Liver (tissue), 8 donors: ENCODE measurements at regions not wholly inside any gene's neighbourhood (a gene's known extent, or its start where the extent isn't known, plus 50 kb on each side); places are given as distances from the start of the nearest gene placed in this dataset.

Experiments
- DNase-seq: peaks from one replicate; pipeline ENCODE4 v3.0.0-alpha.2; 2017; ENCODE audit warnings: low spot score
- H3K27ac ChIP-seq, 2 donors: one replicate each; pipeline ENCODE4 v1.7.0; 2013; ENCODE audit warnings: inconsistent platforms in 2 of 2, low read length in 2 of 2, control low read depth in 1 of 2, low read depth in 1 of 2, mild to moderate bottlenecking in 1 of 2
- H3K27me3 ChIP-seq, 4 donors: one replicate each; pipeline versions ENCODE4 v1.6.1 to v1.7.0; 2013; ENCODE audit warnings: low read length in 3 of 4, inconsistent platforms in 1 of 4, mild to moderate bottlenecking in 1 of 4, moderate library complexity in 1 of 4; ENCODE audit not compliant: control insufficient read depth in 4 of 4, insufficient read depth in 4 of 4
- H3K36me3 ChIP-seq, 4 donors: one replicate each; pipeline versions ENCODE4 v1.6.1 to v1.7.0; 2013; ENCODE audit warnings: low read length in 3 of 4, mild to moderate bottlenecking in 3 of 4, low read depth in 1 of 4, moderate library complexity in 1 of 4; ENCODE audit not compliant: control insufficient read depth in 4 of 4, insufficient read depth in 3 of 4
- H3K4me1 ChIP-seq, 4 donors: one replicate each; pipeline versions ENCODE4 v1.6.1 to v1.7.0; 2013; ENCODE audit warnings: low read length in 3 of 4, mild to moderate bottlenecking in 3 of 4, moderate library complexity in 1 of 4; ENCODE audit not compliant: control insufficient read depth in 4 of 4, insufficient read depth in 4 of 4
- H3K4me3 ChIP-seq, 3 donors: one replicate each; pipeline versions ENCODE4 v1.6.1 to v1.7.0; 2013; ENCODE audit warnings: low read length in 3 of 3, control low read depth in 1 of 3, low read depth in 1 of 3, mild to moderate bottlenecking in 1 of 3
- H3K9ac ChIP-seq, 2 donors: one replicate each; pipeline ENCODE4 v1.7.0; 2013; ENCODE audit warnings: low read length in 2 of 2, mild to moderate bottlenecking in 2 of 2, moderate library complexity in 2 of 2, control low read depth in 1 of 2, low read depth in 1 of 2
- H3K9me3 ChIP-seq, 4 donors: one replicate each; pipeline versions ENCODE4 v1.6.1 to v1.7.0; 2013; ENCODE audit warnings: low read length in 3 of 4; ENCODE audit not compliant: control insufficient read depth in 4 of 4
- FOXA1 ChIP-seq: IDR thresholded peaks from 2 replicates; pipeline ENCODE4 v1.6.1; 2016; ENCODE audit warnings: antibody characterized with exemption
- FOXA2 ChIP-seq: IDR thresholded peaks from 2 replicates; pipeline ENCODE4 v1.6.1; 2016; ENCODE audit warnings: antibody characterized with exemption
- GABPA ChIP-seq, 2 donors: IDR thresholded peaks in 1 of 2; conservative IDR thresholded peaks in 1 of 2; 2 replicates each; pipeline ENCODE4 v1.6.1; 2016; ENCODE audit warnings: antibody characterized with exemption in 2 of 2, mild to moderate bottlenecking in 1 of 2, moderate library complexity in 1 of 2
- HNF4A ChIP-seq, 2 donors: conservative IDR thresholded peaks; 2 replicates each; pipeline ENCODE4 v1.6.1; 2016; ENCODE audit warnings: antibody characterized with exemption in 2 of 2, mild to moderate bottlenecking in 2 of 2
- HNF4G ChIP-seq: IDR thresholded peaks from 2 replicates; pipeline ENCODE4 v1.6.1; 2016; ENCODE audit warnings: antibody characterized with exemption
- JUND ChIP-seq, 2 donors: IDR thresholded peaks; 2 replicates each; pipeline ENCODE4 v1.6.1; 2016; ENCODE audit warnings: antibody characterized with exemption in 2 of 2
- NR2F2 ChIP-seq: IDR thresholded peaks from 2 replicates; pipeline ENCODE4 v1.6.1; 2016; ENCODE audit warnings: antibody characterized with exemption
- RAD21 ChIP-seq, 2 donors: IDR thresholded peaks; 2 replicates each; pipeline ENCODE4 v1.6.1; 2016; ENCODE audit warnings: antibody characterized with exemption in 2 of 2, mild to moderate bottlenecking in 2 of 2
- RXRA ChIP-seq, 2 donors: IDR thresholded peaks; 2 replicates each; pipeline ENCODE4 v1.6.1; 2017 to 2018; ENCODE audit warnings: antibody characterized with exemption in 2 of 2, mild to moderate bottlenecking in 1 of 2
- SP1 ChIP-seq: IDR thresholded peaks from 2 replicates; pipeline ENCODE4 v1.6.1; 2018; ENCODE audit warnings: antibody characterized with exemption, mild to moderate bottlenecking
- YY1 ChIP-seq: IDR thresholded peaks from 2 replicates; pipeline ENCODE4 v1.6.1; 2016; ENCODE audit warnings: antibody characterized with exemption, mild to moderate bottlenecking
- WGBS: extraction: QIAGEN DNeasy Blood & Tissue Kit; methylation state at CpG from one replicate; pipeline ENCODE4 v1.1.7; 2013; 5-methylcytosine and 5-hydroxymethylcytosine counted together
- TF ChIP-seq, protein P1 (sequence below): IDR thresholded peaks from 2 replicates; pipeline ENCODE4 v1.6.1; 2016; ENCODE audit warnings: antibody characterized with exemption
- TF ChIP-seq, protein P2 (sequence below): IDR thresholded peaks from 2 replicates; pipeline ENCODE4 v1.6.1; 2016; ENCODE audit warnings: antibody characterized with exemption
- TF ChIP-seq, protein P3 (sequence below): fragments of 150-350 bp; IDR thresholded peaks from 2 replicates; pipeline ENCODE4 v1.5.1; 2017; ENCODE audit warnings: improper control_type of control experiment, low read depth, low read length; ENCODE audit not compliant: missing input control
- TF ChIP-seq, protein P4 (sequence below): IDR thresholded peaks from 2 replicates; pipeline ENCODE4 v1.6.1; 2016; ENCODE audit warnings: antibody characterized with exemption
- TF ChIP-seq, protein P5 (sequence below): IDR thresholded peaks from 2 replicates; pipeline ENCODE4 v1.6.1; 2016; ENCODE audit warnings: antibody characterized with exemption, mild to moderate bottlenecking
- donor health status: healthy.
- donor health status: healthy.
- donor health status: healthy.
- donor health status: healthy.
- donor health status: healthy.

DNA sequence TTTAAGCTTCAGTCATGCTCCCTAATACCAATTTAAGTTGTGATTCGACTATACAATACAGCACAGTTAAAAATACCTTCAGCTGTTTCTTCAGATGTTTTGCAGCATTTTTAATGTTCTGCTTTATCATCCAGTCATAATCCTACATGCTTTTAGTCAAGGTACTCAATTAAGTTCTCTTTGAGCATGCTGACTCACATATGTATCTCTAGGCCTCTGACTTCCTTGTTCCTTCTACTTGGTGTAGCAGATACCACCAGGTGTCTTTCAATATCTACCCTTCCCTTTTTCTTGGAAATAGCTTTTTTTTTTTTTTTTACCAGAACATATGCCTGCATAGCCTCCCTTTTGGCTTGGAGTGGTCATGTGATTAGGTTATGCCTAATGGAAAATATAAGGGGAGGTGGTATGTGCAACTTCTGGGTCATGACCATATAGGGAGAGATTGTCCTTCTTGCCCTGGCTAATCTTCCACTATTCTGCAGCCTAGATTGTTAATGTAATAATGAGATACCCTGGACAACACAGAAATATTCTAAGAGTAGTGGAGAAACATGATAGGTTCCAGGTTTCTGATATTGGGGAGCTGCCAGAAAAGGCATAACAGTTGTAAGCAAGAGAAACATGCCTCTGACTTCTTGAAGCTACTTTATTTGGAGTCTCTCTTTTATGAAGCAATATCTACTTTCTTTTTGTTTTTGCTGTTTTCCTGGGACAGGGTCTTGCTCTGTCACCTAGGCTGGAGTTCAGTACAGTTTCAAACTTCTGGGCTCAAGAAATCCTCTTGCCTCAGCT, 737.2 kb upstream of the SLIT2 start:
- H3K4me1 ChIP-seq: no peaks in the 10 kb centered on the region
- H3K9ac ChIP-seq: no peak overlapping the region
- H3K27ac ChIP-seq: no peak overlapping the region
- DNase-seq: no peak
- no peaks in the 10 kb centered on the region for H3K36me3 ChIP-seq
- no peak overlapping the region for H3K4me3 ChIP-seq
- no peaks in the 10 kb centered on the region for H3K27me3 ChIP-seq
- H3K9me3 ChIP-seq: no peaks in the 10 kb centered on the region
- 65% methylated on average over 1 of the region's 1 CpG for WGBS
- TF ChIP-seq HNF4G: no peak
- no peak for TF ChIP-seq SP1
- TF ChIP-seq, protein P1, sequence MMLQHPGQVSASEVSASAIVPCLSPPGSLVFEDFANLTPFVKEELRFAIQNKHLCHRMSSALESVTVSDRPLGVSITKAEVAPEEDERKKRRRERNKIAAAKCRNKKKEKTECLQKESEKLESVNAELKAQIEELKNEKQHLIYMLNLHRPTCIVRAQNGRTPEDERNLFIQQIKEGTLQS: no peak
- no peak for TF ChIP-seq FOXA1
- TF ChIP-seq, protein P2, sequence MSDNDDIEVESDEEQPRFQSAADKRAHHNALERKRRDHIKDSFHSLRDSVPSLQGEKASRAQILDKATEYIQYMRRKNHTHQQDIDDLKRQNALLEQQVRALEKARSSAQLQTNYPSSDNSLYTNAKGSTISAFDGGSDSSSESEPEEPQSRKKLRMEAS: no peak
- TF ChIP-seq RXRA (IDR thresholded peaks at IDR 0.05): no peak
- TF ChIP-seq RAD21 (IDR thresholded peaks at IDR 0.05): no peak
- no peak for TF ChIP-seq GABPA (IDR thresholded peaks at IDR 0.05 in 1 of 2, conservative IDR thresholded peaks at IDR 0.05 in 1 of 2)
- no peak for TF ChIP-seq HNF4A (conservative IDR thresholded peaks at IDR 0.05)
- no peak for TF ChIP-seq NR2F2
- no peak for TF ChIP-seq YY1
- no peak for TF ChIP-seq FOXA2
- no peak for TF ChIP-seq JUND (IDR thresholded peaks at IDR 0.05)
- TF ChIP-seq, protein P3, sequence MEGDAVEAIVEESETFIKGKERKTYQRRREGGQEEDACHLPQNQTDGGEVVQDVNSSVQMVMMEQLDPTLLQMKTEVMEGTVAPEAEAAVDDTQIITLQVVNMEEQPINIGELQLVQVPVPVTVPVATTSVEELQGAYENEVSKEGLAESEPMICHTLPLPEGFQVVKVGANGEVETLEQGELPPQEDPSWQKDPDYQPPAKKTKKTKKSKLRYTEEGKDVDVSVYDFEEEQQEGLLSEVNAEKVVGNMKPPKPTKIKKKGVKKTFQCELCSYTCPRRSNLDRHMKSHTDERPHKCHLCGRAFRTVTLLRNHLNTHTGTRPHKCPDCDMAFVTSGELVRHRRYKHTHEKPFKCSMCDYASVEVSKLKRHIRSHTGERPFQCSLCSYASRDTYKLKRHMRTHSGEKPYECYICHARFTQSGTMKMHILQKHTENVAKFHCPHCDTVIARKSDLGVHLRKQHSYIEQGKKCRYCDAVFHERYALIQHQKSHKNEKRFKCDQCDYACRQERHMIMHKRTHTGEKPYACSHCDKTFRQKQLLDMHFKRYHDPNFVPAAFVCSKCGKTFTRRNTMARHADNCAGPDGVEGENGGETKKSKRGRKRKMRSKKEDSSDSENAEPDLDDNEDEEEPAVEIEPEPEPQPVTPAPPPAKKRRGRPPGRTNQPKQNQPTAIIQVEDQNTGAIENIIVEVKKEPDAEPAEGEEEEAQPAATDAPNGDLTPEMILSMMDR: no peak
- TF ChIP-seq, protein P4, sequence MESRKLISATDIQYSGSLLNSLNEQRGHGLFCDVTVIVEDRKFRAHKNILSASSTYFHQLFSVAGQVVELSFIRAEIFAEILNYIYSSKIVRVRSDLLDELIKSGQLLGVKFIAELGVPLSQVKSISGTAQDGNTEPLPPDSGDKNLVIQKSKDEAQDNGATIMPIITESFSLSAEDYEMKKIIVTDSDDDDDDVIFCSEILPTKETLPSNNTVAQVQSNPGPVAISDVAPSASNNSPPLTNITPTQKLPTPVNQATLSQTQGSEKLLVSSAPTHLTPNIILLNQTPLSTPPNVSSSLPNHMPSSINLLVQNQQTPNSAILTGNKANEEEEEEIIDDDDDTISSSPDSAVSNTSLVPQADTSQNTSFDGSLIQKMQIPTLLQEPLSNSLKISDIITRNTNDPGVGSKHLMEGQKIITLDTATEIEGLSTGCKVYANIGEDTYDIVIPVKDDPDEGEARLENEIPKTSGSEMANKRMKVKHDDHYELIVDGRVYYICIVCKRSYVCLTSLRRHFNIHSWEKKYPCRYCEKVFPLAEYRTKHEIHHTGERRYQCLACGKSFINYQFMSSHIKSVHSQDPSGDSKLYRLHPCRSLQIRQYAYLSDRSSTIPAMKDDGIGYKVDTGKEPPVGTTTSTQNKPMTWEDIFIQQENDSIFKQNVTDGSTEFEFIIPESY: no peak

DNA sequence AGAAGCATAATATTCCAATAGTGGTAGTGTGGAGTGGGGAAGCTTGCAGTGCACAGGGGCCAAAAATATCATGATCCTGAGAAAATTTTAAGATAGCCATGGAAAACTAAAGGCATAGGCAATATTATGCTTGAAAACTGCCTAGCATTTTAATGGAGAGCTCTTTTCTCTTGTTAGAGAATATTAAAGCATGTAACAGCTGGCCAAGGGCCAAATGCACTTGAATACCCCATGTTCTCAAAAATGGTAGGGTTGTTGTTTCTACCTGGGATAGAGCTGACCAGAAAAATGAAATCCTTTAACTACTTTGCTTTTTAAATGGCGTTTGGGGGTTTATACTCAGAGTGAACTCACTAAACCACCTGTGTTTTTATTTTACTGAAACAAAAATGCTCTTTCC, 739.6 kb upstream of the SLIT2 start:
- H3K9me3 ChIP-seq: no peaks in the 10 kb centered on the region
- H3K36me3 ChIP-seq: no peaks in the 10 kb centered on the region
- no peak for DNase-seq
- TF ChIP-seq YY1 (no peak), RXRA (IDR thresholded peaks at IDR 0.05) (no peak), HNF4A (conservative IDR thresholded peaks at IDR 0.05) (no peak), FOXA2 (no peak), RAD21 (IDR thresholded peaks at IDR 0.05) (no peak), GABPA (IDR thresholded peaks at IDR 0.05 in 1 of 2, conservative IDR thresholded peaks at IDR 0.05 in 1 of 2) (no peak), FOXA1 (no peak)
- TF ChIP-seq, protein P3: no peak
- TF ChIP-seq, protein P5, sequence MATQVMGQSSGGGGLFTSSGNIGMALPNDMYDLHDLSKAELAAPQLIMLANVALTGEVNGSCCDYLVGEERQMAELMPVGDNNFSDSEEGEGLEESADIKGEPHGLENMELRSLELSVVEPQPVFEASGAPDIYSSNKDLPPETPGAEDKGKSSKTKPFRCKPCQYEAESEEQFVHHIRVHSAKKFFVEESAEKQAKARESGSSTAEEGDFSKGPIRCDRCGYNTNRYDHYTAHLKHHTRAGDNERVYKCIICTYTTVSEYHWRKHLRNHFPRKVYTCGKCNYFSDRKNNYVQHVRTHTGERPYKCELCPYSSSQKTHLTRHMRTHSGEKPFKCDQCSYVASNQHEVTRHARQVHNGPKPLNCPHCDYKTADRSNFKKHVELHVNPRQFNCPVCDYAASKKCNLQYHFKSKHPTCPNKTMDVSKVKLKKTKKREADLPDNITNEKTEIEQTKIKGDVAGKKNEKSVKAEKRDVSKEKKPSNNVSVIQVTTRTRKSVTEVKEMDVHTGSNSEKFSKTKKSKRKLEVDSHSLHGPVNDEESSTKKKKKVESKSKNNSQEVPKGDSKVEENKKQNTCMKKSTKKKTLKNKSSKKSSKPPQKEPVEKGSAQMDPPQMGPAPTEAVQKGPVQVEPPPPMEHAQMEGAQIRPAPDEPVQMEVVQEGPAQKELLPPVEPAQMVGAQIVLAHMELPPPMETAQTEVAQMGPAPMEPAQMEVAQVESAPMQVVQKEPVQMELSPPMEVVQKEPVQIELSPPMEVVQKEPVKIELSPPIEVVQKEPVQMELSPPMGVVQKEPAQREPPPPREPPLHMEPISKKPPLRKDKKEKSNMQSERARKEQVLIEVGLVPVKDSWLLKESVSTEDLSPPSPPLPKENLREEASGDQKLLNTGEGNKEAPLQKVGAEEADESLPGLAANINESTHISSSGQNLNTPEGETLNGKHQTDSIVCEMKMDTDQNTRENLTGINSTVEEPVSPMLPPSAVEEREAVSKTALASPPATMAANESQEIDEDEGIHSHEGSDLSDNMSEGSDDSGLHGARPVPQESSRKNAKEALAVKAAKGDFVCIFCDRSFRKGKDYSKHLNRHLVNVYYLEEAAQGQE: no peak
- H3K4me3 ChIP-seq: no peak overlapping the region
- 44% methylated on average over 1 of the region's 1 CpG for WGBS
- H3K27ac ChIP-seq: no peak overlapping the region
- no peaks in the 10 kb centered on the region for H3K4me1 ChIP-seq
- H3K9ac ChIP-seq: no peak overlapping the region
- no peaks in the 10 kb centered on the region for H3K27me3 ChIP-seq
